ENCODE measurements at regions not wholly inside any gene's neighbourhood (a gene's known extent, or its start where the extent isn't known, plus 50 kb on each side); places are given as distances from the start of the nearest gene placed in this dataset.

DNA sequence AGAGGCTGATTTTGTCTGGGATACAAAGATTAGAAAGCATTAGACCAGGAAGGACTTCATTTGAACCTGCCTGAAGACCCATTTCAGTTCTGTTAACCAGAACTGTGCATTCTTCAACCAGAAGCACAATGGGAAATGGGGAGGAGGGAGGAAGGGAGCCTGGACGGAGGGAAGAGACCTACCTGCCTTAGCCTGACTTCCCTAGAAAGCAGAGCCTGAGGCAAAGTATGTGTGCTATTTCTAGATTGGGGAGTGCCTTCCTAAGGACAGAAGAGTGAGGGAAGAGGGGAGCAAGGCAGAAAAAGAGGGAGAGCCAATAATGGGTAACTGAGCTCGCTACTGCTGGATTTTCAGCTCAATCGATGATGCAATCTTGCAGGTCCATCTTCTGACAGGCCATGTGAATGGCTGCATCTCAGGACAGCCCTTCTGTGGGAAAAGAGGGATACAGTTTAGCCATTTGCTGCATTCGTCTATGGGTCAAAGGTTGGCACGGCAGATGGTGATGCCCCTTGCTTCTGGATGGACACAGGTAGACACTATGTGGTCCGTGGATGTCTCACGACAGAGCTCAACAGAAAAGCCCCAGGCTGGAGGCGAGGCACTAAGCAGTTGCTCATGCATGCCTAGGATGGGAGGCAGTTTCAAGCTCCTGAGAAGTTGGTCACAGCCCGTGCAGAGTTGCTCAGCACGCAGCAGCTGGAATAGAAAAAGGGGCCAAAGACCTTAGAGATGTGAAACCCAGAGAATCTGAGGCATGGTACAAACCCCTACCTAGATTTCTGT lies 78.8 kb upstream of the UBL3 start:
- WGBS, 2 donors (ENCODE audit: low coverage in 1 of 2), result 80 to 91% methylated on average over 4 to 6 of the region's 10 CpGs
- peaks cover 11 to 22% (median 15%) of the 10 kb centered on the region in 3 donors for H3K4me1 ChIP-seq
- H3K9me3 ChIP-seq, result peaks cover 0 to 12% (median 0%) of the 10 kb centered on the region in 3 donors
- no peak for TF ChIP-seq POLR2AphosphoS5 (IDR thresholded peaks at IDR 0.05)
- TF ChIP-seq POLR2A (IDR thresholded peaks at IDR 0.05), result no peak
- no peak for TF ChIP-seq EP300 (IDR thresholded peaks at IDR 0.05)
- TF ChIP-seq, protein P1, sequence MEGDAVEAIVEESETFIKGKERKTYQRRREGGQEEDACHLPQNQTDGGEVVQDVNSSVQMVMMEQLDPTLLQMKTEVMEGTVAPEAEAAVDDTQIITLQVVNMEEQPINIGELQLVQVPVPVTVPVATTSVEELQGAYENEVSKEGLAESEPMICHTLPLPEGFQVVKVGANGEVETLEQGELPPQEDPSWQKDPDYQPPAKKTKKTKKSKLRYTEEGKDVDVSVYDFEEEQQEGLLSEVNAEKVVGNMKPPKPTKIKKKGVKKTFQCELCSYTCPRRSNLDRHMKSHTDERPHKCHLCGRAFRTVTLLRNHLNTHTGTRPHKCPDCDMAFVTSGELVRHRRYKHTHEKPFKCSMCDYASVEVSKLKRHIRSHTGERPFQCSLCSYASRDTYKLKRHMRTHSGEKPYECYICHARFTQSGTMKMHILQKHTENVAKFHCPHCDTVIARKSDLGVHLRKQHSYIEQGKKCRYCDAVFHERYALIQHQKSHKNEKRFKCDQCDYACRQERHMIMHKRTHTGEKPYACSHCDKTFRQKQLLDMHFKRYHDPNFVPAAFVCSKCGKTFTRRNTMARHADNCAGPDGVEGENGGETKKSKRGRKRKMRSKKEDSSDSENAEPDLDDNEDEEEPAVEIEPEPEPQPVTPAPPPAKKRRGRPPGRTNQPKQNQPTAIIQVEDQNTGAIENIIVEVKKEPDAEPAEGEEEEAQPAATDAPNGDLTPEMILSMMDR (IDR thresholded peaks at IDR 0.05), result no peak
- no peak for ATAC-seq
- H3K27ac ChIP-seq, result no peak overlapping the region
- H3K4me3 ChIP-seq, result no peak overlapping the region
- H3K36me3 ChIP-seq, result no peaks in the 10 kb centered on the region
- H3K27me3 ChIP-seq, result no peaks in the 10 kb centered on the region

GRCh38 chr13:29926098-29926476 lies 75.7 kb upstream of the UBL3 start:
- ATAC-seq, result no peak
- no peaks in the 10 kb centered on the region for H3K27me3 ChIP-seq
- peaks cover 21 to 48% (median 27%) of the 10 kb centered on the region in 3 donors for H3K4me1 ChIP-seq
- H3K36me3 ChIP-seq, result no peaks in the 10 kb centered on the region
- TF ChIP-seq EP300 (IDR thresholded peaks at IDR 0.05) (no peak), POLR2A (IDR thresholded peaks at IDR 0.05) (no peak), POLR2AphosphoS5 (IDR thresholded peaks at IDR 0.05) (no peak)
- TF ChIP-seq, protein P1 (IDR thresholded peaks at IDR 0.05), result no peak
- H3K9me3 ChIP-seq, result no peaks in the 10 kb centered on the region
- peak overlapping the region in 3 of 4 donors; percentile 82 to 93 (median 87) for H3K27ac ChIP-seq
- H3K4me3 ChIP-seq, result no peak overlapping the region
- 100% methylated on average over 2 to 3 of the region's 4 CpGs for WGBS, 2 donors (ENCODE audit: low coverage in 1 of 2)

DNA sequence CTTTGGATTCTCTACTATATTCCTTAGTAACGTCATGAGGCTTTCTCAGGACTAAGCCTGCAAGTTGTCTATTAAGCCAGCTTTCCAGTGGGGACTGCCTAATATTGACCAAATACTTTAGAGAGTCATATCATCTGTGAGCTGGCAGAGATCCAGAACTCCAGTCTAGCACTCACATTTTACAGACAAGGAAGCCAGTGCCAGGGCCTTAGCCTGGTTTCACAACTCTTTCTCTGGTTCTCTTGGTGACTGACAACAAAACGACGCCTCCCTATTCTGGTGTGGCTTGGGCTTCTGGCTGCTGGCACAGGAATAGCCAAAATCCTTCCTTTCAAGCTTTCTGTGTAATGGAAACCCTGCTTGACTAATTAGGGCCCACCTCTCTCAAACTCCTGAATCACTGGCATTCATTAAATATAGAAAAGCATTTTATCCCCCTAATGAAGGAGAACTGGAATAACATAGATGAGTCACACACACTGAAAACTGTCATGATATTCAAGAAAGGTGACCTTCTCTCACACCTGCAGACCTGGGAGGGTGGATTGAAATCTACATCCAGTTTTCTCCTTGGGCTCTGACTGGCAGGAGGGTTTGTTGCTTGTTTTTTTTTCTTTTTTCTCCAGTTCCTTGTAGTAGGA lies 75.2 kb upstream of the UBL3 start:
- Histone ChIP-seq H3K27me3 (no peaks in the 10 kb centered on the region), H3K9me3 (no peaks in the 10 kb centered on the region)

GRCh38 chr13:29924482-29925350 lies 74.3 kb upstream of the UBL3 start:
- Histone ChIP-seq H3K4me3 (no peak overlapping the region), H3K36me3 (no peaks in the 10 kb centered on the region), H3K9me3 (no peaks in the 10 kb centered on the region), H3K27me3 (no peaks in the 10 kb centered on the region), H3K4me1 (peaks cover 21 to 61% (median 27%) of the 10 kb centered on the region in 3 donors), H3K27ac (peak overlapping the region; percentile 82 to 97 (median 90))
- ATAC-seq, result no peak
- TF ChIP-seq EP300 (IDR thresholded peaks at IDR 0.05) (no peak), POLR2AphosphoS5 (IDR thresholded peaks at IDR 0.05) (no peak), POLR2A (IDR thresholded peaks at IDR 0.05) (no peak)
- TF ChIP-seq, protein P1 (IDR thresholded peaks at IDR 0.05), result no peak
- WGBS, 2 donors (ENCODE audit: low coverage in 1 of 2), result 78 to 91% methylated on average over 6 of the region's 12 CpGs

More for the DNA sequence above, 75.2 kb upstream of the UBL3 start:
- Histone ChIP-seq H3K27ac (peak overlapping the region; percentile 82 to 97 (median 90)), H3K4me3 (no peak overlapping the region), H3K4me1 (peaks cover 21 to 53% (median 27%) of the 10 kb centered on the region in 3 donors), H3K36me3 (no peaks in the 10 kb centered on the region)
- ATAC-seq, result peak; percentile 77
- TF ChIP-seq, protein P1 (IDR thresholded peaks at IDR 0.05), result no peak
- peak; percentile 81 for TF ChIP-seq POLR2AphosphoS5 (IDR thresholded peaks at IDR 0.05)
- WGBS, 2 donors (ENCODE audit: low coverage in 1 of 2), result 14 to 28% methylated on average over 2 to 3 of the region's 3 CpGs
